ENCODE measurements at regions not wholly inside any gene's neighbourhood (a gene's known extent, or its start where the extent isn't known, plus 50 kb on each side); places are given as distances from the start of the nearest gene placed in this dataset.

GRCh38 chr21:36549470-36549869 lies 69.5 kb upstream of the CLDN14 start:
- TF ChIP-seq CTCF (IDR thresholded peaks at IDR 0.05) (no peak), POLR2A (IDR thresholded peaks at IDR 0.05) (no peak)
